ENCODE measurements at regions not wholly inside any gene's neighbourhood (a gene's known extent, or its start where the extent isn't known, plus 50 kb on each side); places are given as distances from the start of the nearest gene placed in this dataset.

GRCh38 chr2:215507136-215507535, 71.3 kb upstream of the FN1 start:
- TF ChIP-seq MXI1 (conservative IDR thresholded peaks at IDR 0.05; ENCODE audit: poor library complexity, severe bottlenecking) (no peak), CTCF (IDR thresholded peaks at IDR 0.05; ENCODE audit: poor library complexity, severe bottlenecking) (no peak), SMC3 (conservative IDR thresholded peaks at IDR 0.05; ENCODE audit: poor library complexity) (no peak)

Measured in neural cell (in vitro differentiated cells).